Esophagus squamous epithelium (tissue), 5 donors: ENCODE measurements at regions not wholly inside any gene's neighbourhood (a gene's known extent, or its start where the extent isn't known, plus 50 kb on each side); places are given as distances from the start of the nearest gene placed in this dataset.

Experiments used
- DNase-seq: peaks from one replicate; lab custom pipeline; 2025; lab: John Stamatoyannopoulos, UW
- H3K27ac ChIP-seq, 4 donors: fragments of 200-600 bp; sonication (generic); one replicate each; pipeline ENCODE4 v1.5.1; 2016 to 2019; ENCODE audit warnings: mild to moderate bottlenecking in 1 of 4
- H3K27me3 ChIP-seq, 4 donors: fragments of 200-600 bp; sonication (generic); 1 replicate in 3 of 4; 2 replicates in 1 of 4; pipeline versions ENCODE4 v1.5.1 to v1.6.0; 2017 to 2021; ENCODE audit warnings: antibody characterized with exemption in 1 of 4
- H3K36me3 ChIP-seq, 3 donors: fragments of 200-600 bp; sonication (generic); one replicate each; pipeline ENCODE4 v1.5.1; 2016 to 2019
- H3K4me1 ChIP-seq, 3 donors: fragments of 200-600 bp; sonication (generic); one replicate each; pipeline ENCODE4 v1.5.1; 2017 to 2019
- H3K4me3 ChIP-seq, 4 donors: fragments of 200-600 bp; sonication (generic); 1 replicate in 3 of 4; 2 replicates in 1 of 4; pipeline ENCODE4 v1.5.1; 2016 to 2019; ENCODE audit warnings: mild to moderate bottlenecking in 2 of 4, moderate library complexity in 1 of 4
- H3K9me3 ChIP-seq, 3 donors: fragments of 200-600 bp; sonication (generic); one replicate each; pipeline ENCODE4 v1.5.1; 2016 to 2019
- POLR2A ChIP-seq, 4 donors: fragments of 450-650 bp; IDR thresholded peaks; one replicate each; pipeline ENCODE4 v1.6.1; 2017; ENCODE audit warnings: antibody characterized with exemption in 4 of 4, mild to moderate bottlenecking in 4 of 4, moderate library complexity in 3 of 4
- WGBS, 2 donors: methylation state at CpG; one replicate each; pipeline ENCODE4 v1.1.5; 2018; 5-methylcytosine and 5-hydroxymethylcytosine counted together
- intact Hi-C: fragments of 100-400 bp; cut with DNase I; formaldehyde crosslinking; loops from one replicate; pipeline ENCODE4 v1.15.0; 2022
- TF ChIP-seq, protein P1 (sequence below), 6 experiments: fragments of 450-650 bp in 4 of 6; fragments of 200-600 bp in 2 of 6; sonication (generic) in 2 of 6; IDR thresholded peaks; one replicate each; pipeline ENCODE4 v1.5.1; 2016 to 2019; ENCODE audit warnings: antibody characterized with exemption in 6 of 6, mild to moderate bottlenecking in 4 of 6, moderate library complexity in 4 of 6
- donor health status: DM: yes; HTN: yes; CAD: no.

- H3K4me3 ChIP-seq, result no peak overlapping the region
- no peaks in the 10 kb centered on the region for H3K36me3 ChIP-seq
- TF ChIP-seq POLR2A (IDR thresholded peaks at IDR 0.05), result no peak
- TF ChIP-seq, protein P1, sequence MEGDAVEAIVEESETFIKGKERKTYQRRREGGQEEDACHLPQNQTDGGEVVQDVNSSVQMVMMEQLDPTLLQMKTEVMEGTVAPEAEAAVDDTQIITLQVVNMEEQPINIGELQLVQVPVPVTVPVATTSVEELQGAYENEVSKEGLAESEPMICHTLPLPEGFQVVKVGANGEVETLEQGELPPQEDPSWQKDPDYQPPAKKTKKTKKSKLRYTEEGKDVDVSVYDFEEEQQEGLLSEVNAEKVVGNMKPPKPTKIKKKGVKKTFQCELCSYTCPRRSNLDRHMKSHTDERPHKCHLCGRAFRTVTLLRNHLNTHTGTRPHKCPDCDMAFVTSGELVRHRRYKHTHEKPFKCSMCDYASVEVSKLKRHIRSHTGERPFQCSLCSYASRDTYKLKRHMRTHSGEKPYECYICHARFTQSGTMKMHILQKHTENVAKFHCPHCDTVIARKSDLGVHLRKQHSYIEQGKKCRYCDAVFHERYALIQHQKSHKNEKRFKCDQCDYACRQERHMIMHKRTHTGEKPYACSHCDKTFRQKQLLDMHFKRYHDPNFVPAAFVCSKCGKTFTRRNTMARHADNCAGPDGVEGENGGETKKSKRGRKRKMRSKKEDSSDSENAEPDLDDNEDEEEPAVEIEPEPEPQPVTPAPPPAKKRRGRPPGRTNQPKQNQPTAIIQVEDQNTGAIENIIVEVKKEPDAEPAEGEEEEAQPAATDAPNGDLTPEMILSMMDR (IDR thresholded peaks at IDR 0.05), result no peak
- intact Hi-C loops, result no loop called here
- no peak for DNase-seq
- H3K4me1 ChIP-seq, result peaks cover 0 to 5% (median 0%) of the 10 kb centered on the region in 3 donors
- H3K27me3 ChIP-seq, result no peaks in the 10 kb centered on the region
- H3K9me3 ChIP-seq, result no peaks in the 10 kb centered on the region
- H3K27ac ChIP-seq, result no peak overlapping the region
- 52 to 61% methylated on average over 7 of the region's 7 CpGs for WGBS, 2 donors
These were observed 97.0 kb upstream of the F13A1 start for GRCh38 chr6:6417475-6417874.

DNA sequence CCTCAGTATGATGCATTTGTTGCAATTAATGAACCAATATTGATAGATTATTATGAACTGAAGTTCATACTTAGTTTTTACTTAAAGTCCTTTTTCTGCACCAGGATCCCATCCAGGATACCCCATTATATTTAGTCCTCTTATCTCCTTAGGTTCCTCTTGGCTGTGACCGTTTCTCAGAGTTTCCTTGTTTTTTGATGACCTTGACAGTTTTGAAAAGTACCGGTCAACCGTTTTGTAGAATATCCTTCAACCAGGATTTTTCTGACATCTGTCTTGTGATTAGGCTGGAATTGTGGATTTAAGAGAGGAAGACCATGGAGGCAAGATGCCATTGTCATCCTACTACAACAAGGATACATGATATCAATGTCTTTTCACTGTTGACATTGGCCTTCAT is 98.0 kb upstream of the F13A1 start:
- Histone ChIP-seq H3K4me3 (no peak overlapping the region), H3K27me3 (no peaks in the 10 kb centered on the region), H3K9me3 (peaks cover 0 to 1% (median 0%) of the 10 kb centered on the region in 3 donors), H3K4me1 (peaks cover 0 to 5% (median 0%) of the 10 kb centered on the region in 3 donors), H3K36me3 (no peaks in the 10 kb centered on the region), H3K27ac (no peak overlapping the region)
- no peak for DNase-seq
- WGBS, 2 donors, result 80 to 91% methylated on average over 3 of the region's 3 CpGs
- TF ChIP-seq, protein P1 (IDR thresholded peaks at IDR 0.05), result no peak
- no peak for TF ChIP-seq POLR2A (IDR thresholded peaks at IDR 0.05)
- intact Hi-C loops, result no loop called here

DNA sequence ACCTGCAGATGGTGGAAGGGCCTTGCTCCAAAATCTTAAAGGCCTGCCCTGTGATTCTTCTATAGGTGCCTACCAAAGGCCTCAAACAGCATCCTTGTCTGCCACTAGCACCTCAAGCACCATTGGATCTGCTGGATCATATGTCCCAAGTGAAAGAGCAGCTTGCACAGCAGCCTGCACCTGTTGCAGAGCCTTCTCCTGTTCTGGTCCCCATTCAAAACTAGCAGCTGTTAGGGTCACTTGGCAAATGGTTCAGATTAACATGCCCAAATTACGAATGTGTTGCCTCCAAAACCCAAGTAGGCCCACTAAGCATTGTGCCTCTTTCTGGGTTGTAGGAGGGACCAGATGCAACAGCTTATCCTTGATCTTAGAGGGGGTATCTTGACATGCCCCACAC is 99.6 kb upstream of the F13A1 start:
- no peak for DNase-seq
- H3K4me1 ChIP-seq, result peaks cover 0 to 5% (median 0%) of the 10 kb centered on the region in 3 donors
- intact Hi-C loops, result no loop called here

GRCh38 chr6:6434151-6434550 is 113.7 kb upstream of the F13A1 start:
- H3K36me3 ChIP-seq, result no peaks in the 10 kb centered on the region
- 36 to 39% methylated on average over 2 of the region's 2 CpGs for WGBS, 2 donors
- no peaks in the 10 kb centered on the region for H3K27me3 ChIP-seq
- no peak overlapping the region for H3K4me3 ChIP-seq
- DNase-seq, result no peak
- H3K9me3 ChIP-seq, result no peaks in the 10 kb centered on the region
- intact Hi-C loops, result no loop called here
- peaks cover 0 to 21% (median 0%) of the 10 kb centered on the region in 3 donors for H3K4me1 ChIP-seq
- TF ChIP-seq POLR2A (IDR thresholded peaks at IDR 0.05), result no peak
- TF ChIP-seq, protein P1 (IDR thresholded peaks at IDR 0.05), result no peak
- no peak overlapping the region for H3K27ac ChIP-seq

More for the DNA sequence above, 99.6 kb upstream of the F13A1 start:
- 70% methylated on average over 1 of the region's 1 CpG; no CpG with 5 or more reads in 1 of the 2 donors for WGBS, 2 donors
- Histone ChIP-seq H3K36me3 (no peaks in the 10 kb centered on the region), H3K27me3 (no peaks in the 10 kb centered on the region), H3K9me3 (peaks cover 0 to 3% (median 0%) of the 10 kb centered on the region in 3 donors), H3K27ac (no peak overlapping the region), H3K4me3 (no peak overlapping the region)
- TF ChIP-seq, protein P1 (IDR thresholded peaks at IDR 0.05), result no peak
- no peak for TF ChIP-seq POLR2A (IDR thresholded peaks at IDR 0.05)

- DNase-seq, result no peak
- Histone ChIP-seq H3K27ac (no peak overlapping the region), H3K4me1 (peaks cover 0 to 21% (median 0%) of the 10 kb centered on the region in 3 donors), H3K36me3 (no peaks in the 10 kb centered on the region), H3K27me3 (no peaks in the 10 kb centered on the region), H3K9me3 (no peaks in the 10 kb centered on the region), H3K4me3 (no peak overlapping the region)
- intact Hi-C loops, result no loop called here
- WGBS, 2 donors, result 74 to 93% methylated on average over 1 of the region's 1 CpG
- no peak for TF ChIP-seq POLR2A (IDR thresholded peaks at IDR 0.05)
- TF ChIP-seq, protein P1 (IDR thresholded peaks at IDR 0.05), result no peak
These were observed 114.3 kb upstream of the F13A1 start for GRCh38 chr6:6434723-6435122.
